Suppressor macrophage (primary cell): ENCODE measurements at regions not wholly inside any gene's neighbourhood (a gene's known extent, or its start where the extent isn't known, plus 50 kb on each side); places are given as distances from the start of the nearest gene placed in this dataset.
A peak's percentile ranks its signal among the peaks of the same experiment; 100 is the strongest.
"Not testable (repeated sequence)": the region's sequence is repeated elsewhere in the genome, so short reads cannot be mapped to it uniquely, and the experiment has no call there.

Source experiments
- DNase-seq, 4 experiments: peaks; one replicate each; pipeline ENCODE4 v3.0.0-alpha.2; 2020 to 2022

DNA sequence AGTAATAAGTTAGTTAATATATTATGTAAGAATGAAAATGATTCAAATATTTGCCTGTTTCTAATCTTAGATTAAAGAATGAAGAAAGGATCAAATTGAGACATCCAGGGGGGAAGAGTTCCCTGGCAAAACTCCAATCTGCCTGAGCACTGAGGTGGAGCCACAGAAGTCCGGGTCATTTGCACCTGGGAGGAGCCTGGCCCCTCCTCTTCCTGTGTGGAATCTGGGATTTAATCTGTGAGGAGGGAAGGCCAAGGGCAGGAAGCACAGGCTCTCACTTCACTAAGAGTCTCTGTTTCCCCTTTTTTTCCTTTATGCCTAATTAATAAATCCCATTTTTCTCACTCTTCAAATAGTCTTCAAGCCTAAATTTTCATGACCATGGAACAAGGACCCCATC is 599.5 kb downstream of the FLRT2 start:
- no peak for DNase-seq

DNA sequence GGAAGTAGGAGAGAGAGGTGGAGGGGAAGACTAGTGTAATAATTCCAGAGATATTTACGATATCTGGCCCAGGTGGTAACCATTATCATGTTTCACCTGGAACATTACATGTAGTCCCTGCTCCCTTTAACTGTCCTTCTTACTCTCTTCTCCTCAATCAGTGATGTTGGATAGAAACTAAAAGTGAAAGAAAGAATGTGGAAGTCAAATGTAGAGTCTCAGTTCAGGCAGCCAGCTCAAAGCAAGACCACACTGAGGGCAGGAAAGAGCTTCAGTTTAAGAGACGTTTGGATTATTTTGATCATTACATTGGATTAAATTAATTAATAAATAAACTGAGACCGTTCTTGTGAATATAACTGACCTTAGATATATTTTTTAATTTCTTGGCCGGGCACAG is 594.4 kb downstream of the FLRT2 start:
- DNase-seq: no peak

DNA sequence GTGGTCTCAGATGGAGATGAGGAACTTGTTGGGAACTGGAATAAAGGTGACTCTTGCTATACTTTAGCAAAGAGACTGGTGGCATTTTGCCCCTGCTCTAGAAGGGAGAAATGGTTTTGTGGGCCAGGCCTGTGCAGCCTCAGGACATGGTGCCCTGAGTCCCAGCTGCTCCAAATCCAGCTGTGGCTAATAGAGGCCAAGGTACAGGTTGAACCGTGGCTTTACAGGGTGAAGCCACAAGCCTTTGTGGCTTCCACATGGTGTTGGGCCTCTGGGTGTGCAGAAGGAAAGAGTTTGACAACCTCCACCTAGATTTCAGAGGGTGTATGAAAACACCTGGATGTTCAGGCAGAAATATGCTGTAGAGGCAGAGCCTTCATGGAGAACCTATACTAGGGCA is 586.0 kb downstream of the FLRT2 start:
- no peak for DNase-seq

DNA sequence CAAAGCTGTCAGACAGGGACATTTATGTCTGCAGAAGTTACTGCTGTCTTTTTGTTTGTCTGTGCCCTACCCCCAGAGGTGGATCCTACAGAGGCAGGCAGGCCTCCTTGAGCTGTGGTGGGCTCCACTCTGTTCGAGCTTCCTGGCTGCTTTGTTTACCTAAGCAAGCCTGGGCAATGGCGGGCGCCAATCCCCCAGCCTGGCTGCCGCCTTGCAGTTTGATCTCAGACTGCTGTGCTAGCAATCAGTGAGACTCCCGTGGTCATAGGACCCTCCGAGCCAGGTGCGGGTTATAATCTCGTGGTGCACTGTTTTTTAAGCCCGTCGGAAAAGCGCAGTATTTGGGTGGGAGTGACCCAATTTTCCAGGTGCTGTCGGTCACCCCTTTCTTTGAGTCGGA is 580.9 kb downstream of the FLRT2 start:
- not testable (repeated sequence) for DNase-seq

DNA sequence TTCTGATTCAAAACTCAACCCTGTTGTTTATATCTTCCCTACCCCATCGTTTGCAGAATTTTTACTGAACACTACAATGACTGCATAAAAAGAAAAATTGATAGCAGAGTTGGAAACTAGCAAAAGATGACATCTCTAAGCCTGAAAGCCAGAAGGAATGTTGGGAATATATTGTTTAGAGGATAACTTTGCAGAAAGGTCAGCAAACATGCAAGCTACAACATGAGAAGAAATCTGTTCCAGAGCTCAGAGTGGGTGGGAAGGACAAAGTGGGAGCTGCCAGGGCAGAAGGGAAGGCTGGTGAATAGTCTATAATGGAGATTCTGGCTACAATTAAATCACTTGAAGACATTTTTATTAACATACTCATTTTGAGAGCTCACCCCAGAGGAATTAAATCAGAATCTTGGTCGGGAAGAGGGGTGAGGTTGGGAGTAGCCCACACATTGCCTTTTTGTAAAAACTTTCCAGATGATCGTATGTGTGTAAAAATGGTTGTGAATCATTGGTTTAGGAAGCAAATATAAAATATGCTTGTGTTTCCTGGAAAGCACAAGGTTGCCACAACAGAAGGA is 574.8 kb downstream of the FLRT2 start:
- DNase-seq: no peak

DNA sequence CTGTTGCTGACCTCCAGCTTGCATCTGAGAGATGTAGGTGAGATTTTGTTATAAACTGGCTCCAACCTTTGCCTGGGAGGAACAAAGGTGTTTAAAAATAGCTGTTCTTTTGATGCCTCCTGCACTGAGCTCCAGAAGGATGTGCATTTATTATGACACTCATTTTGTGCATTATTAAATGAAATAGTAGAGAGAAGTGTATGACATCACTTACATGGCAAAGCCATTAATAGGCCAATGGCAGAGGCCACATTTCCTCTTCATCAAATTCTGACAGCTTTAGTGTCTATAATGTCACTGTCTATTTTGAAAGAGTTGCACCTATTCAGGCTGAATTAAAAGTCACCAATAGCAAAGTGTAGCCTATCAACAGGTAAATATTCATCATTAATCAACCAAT is 564.6 kb downstream of the FLRT2 start:
- DNase-seq: no peak

DNA sequence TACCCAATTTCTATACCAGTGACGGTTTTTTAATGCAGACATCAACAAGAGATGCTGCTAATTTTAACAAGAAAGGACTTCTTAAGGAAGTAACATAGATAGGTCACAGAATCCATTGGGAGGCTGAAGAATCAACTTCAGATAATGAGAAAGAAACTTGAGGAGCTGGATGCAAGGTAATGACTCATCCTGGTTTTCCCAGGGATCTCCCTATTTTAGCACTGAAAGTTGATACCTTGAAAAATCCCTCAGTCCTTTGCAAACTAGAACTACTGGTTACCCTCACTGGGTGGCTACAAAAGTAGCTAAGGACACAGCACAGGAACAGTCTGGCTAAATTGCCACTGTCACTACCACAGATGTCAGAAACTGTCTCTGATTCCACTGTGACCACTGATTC is 561.9 kb downstream of the FLRT2 start:
- DNase-seq: no peak

DNA sequence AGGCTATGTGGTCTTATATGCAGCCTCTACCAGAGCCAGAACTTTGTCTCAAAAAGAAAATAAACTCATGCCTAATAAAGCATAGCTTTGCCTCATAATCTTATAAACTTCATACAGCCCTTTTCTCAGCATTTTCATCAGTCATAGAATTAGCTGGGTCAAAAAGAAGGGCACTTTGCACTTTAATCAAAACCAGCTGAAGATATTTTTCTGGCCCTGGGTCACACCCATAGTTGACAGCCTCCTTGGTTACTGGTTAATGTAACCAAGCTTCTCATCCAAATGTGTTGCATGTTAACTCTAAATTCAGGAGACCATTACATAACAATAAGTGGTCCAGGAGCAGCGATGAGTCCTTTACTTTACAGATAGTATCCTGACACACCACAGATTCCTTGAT is 558.2 kb downstream of the FLRT2 start:
- no peak for DNase-seq

DNA sequence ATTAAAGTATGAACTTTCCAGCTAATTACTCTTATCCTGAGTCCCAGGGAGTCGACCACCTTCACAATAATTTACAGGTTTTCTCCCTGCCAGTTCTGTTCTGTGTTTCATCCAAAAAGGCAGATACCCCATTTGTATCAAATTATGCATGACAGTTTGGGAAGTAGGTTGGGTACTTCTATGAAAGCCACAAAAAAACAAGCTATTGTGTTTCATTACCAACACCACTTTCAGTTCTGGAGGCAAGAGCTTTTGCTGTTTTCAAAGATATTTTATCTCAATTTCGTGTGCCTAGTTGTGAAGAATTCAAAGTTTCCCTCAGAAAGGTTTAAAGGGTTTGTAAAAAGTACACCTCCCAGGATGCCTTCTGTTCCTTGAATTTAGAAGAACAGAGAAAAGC is 557.4 kb downstream of the FLRT2 start:
- DNase-seq: no peak

DNA sequence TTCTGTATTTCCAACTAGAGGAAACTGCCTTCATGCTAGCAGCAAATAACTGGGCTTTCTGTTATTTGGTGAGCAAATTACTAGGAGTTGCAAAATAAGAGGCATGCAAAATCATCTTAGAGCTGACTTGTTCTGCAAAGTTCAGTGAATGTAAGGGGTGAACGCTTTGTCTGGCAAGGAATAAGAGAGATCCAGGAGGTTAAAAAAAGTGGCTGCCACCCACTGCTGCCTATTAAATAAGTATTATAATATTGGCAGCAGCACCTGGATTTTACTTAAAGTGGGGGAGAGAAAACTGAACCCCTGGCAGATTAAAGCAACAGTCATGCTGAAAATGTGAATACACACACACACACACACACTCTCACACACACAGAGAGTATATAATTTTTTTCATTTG is 557.0 kb downstream of the FLRT2 start:
- no peak for DNase-seq

DNA sequence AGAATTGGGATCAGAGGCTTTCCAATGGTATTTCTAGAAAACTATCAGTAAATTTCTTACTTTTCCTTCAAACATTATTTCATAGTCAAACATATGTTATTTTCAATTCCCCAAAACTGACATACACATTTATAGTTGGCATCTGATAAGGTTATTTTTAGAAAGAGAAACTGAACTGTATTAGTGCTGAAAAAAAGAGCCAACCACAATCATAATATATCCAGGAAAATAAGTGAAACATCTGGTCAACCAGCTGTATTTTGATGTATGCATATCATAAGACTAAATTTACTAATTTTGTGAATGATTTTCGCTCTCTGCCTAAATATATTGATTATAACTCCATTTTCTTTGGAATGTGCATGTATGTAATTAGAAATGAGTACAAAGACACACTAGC is 554.2 kb downstream of the FLRT2 start:
- no peak for DNase-seq

DNA sequence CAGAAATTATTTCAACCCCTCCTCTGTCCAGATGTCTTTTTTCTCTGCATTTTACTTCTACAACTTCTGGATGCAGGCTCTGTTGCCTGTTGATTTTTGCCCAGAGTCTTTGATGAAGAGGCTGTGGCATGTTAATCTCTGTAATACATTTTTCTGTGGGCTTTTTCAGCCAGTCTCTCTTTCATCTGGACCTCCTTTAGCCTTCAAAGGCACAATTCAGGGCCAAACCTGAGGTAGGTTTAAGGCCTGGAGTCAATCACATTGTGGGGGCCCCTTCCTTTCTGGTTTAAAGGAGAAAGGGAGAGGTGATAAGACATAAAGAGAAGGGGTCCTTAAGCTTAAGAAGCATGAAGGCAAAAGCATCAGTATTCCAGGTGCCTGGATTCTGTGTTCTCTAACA is 553.7 kb downstream of the FLRT2 start:
- no peak for DNase-seq

DNA sequence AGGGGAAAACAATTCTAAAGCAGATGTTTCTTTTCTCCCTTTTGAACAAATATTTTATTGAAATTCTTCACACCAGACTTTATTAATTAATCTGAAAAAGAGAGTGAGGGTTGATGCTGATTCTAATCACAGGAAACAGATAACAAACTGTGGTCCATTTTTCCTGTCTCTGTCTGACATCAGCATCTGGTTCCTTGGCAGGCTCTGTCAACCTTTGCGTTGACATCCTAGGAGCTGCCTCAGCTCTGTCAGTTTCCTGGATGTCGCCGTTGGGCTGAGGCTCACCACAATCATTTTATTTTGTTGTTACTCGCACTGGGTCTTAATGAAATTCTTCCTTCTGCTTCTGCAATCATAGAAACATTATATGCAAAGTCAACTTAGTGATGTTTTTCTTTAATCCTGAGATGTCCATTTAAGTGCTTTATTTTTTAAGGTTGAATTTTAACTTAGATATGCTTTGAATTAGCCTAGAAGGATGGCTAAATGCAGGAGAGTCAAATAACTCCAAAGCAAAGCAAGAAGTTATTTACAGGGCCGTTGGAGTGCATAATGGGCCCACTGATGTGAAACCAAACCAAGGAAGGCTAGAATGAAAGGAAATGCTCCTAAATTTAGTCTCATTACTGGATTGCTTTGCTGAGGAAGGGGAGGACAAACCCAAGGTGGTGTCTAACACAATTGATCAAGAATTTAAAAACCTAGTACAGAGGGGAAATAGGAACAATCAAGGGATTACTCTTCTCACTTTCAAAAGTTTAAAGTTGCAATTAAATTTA is 542.4 kb downstream of the FLRT2 start:
- no peak for DNase-seq

DNA sequence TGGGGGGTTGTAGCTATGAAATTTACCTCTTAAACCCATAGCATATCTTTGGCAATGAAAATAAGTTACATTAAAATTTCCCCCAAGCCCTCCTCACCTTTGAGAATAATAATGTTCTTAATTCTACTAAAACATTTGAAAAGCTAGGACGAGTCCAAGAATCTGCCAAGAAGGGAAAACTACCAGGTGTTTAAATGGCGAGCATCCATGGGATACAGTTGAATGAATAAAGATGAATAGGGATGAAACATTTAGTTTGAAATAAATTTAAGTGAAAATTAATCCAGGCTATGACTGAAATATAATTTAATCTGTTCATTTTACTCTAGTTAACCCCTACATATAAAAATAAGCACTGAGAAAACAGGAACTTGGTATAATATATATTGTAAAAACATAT is 536.7 kb downstream of the FLRT2 start:
- DNase-seq: no peak

DNA sequence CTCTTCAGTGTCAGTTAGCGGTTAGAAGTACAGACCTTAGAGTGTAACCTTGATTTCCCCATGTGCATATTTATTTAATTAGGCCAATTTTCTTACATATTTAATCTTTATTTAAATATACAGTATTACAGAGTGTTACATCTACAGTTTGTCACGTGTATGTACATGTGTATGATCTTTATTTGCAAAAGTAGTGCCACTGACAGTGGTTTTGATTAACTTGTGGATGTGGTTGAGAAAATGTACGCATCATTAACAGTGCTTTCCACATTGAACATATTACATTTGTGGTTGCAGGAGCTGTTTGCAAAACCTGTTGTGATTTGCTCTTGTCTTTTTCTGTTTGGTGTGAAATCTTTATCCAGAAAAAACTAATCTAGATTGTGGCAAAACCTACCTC is 535.5 kb downstream of the FLRT2 start:
- DNase-seq: no peak

DNA sequence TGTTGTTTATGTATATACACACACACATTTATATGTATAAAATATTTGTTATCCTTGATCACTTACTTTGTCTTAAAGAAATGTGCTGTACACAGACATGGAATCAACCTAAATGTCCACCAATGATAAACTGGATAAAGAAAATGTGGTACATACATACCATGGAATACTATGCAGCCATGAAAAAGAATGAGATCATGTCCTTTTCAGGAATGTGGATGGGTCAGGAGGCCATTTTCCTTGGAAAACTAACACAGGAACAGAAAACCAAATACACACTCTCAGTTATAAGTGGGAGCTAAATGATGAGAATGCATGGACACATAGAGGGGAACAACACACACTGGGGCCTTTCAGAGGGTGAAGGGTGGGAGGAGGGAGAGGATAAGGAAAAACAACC is 534.7 kb downstream of the FLRT2 start:
- not testable (repeated sequence) for DNase-seq

DNA sequence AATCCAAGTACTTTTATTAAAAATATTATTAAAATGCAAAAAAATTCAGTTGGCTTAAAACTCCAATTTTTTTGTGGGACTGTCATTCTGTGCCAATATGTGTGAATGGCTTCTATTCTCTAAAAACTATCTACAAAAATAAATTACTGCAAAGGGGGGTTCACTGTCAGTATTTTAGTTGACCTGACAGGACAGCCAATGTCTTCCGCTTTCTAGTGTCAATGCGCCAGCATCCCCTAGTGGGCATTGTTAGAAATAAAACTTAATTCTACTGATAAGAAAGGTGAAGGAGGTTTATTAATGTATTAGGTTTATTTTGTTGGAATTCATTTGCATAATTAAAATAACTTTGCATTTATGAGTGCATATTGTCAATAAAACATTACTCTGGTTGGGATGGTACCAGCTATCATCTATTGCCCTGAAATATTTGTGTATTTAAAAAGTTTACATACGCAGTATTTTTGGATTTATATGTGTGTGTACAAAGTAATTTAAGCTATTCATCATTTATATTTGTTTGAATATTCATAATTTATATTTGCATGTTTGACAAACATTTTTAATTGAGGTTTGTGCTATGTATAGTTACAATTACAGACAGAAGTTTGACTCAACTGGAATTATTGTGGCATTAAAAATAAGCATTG is 527.2 kb downstream of the FLRT2 start:
- peak; percentile 48 to 68 (median 57) for DNase-seq

DNA sequence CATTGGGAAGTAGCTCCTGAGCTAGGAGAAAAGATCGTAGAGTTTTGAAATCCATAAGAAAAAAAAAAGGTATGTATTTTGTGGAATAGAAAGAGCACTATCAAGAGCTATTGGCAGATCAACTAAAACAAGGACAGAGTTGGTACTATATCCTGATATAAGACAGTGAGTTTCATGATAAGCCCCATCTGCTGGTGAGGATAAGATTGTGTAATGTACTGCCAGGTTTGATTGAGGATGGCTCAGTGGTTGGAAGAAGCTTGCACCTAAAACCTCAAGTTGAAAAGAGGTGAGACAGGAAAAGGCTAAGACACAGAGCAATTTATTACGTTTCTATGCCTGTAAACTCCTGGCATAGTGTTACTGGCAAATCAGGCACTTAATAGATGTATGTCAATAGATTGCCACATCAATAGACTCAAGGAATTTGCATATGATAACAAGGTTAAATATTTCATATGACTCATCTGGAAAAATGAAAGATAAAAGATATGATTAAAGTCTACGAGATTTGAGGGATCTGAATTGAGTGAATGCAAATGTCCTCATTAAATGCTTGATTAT is 525.6 kb downstream of the FLRT2 start:
- no peak for DNase-seq

DNA sequence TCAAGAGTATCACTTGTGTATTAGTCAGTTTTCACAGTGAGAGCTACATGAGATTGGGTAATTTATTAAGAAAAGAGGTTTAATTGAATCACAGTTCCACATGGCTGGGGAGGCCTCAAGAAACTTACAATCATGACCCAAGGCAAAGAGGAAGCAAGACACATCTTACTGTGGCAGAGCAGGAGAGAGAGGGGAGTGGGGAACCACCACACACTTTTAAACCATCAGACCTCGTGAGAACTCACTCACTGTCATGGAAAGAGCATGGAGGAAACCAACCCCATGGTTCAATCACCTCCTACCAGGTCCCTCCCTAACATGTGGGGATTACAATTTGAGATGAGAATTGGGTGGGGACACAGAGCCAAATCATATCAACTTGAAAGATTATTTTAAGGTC is 522.9 kb downstream of the FLRT2 start:
- DNase-seq: no peak

DNA sequence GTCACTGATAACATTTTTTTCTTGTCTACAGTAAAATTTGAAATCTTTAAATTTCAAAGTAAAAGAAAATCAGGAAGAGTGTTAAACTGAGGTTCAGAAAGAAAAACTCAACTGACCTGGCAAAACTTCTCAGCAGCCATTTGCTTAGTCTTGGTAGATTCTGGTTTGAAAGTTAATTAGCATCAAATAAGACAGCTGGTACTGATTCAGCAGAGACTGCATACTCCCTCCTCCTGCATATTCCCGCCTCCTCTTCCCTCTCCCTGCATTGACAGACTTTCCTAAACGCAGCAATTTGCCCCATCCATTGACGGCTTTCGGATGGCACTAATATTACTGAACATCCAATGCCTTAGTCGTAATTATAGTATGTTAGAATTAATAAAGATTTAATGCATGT is 520.8 kb downstream of the FLRT2 start:
- DNase-seq: no peak

DNA sequence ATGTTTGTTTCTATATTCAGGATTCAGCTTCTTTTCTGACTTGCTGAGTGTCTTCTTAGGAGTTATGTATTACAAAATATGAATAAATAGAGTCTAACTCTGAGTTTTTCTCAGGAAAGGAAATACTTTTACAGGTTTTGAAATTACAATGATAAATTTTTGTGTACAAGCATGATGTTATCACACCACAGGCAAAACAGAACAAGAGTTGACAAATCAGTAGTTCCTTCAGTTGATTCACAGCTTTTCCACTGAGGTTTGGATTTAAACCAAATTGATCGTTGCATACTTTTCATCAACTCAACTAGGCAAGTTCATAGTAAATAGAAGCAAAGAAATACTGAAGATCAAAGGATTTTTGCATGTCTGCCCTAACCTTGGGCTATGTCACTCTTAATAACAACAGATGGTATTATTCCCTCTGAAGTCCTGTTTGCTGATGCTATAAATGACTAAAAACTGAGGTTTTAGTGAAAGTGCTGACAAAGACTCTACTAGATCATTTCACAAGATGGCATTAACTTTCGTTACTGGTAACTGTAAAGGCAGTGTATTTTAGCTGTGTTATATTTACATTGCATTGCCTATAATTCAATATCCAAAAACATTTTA is 520.2 kb downstream of the FLRT2 start:
- no peak for DNase-seq

DNA sequence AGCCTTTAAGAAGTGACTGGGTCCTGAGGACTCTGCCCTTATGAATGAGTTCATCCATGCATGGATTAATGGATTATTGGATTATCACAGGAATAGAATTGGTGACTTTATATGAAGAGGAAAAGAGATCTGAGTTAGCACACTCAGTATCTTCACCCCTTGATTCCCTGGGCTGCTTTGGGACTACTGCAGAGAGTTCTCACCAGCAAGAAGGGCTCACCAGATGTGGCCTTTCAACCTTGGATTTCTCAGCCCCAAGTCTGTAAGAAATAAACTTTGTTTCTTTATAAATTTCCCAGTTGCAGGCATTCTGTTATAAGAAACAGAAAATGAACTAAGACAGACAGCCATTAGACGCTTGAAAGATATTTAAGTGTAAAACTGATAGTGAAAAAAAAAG is 509.2 kb downstream of the FLRT2 start:
- no peak for DNase-seq

DNA sequence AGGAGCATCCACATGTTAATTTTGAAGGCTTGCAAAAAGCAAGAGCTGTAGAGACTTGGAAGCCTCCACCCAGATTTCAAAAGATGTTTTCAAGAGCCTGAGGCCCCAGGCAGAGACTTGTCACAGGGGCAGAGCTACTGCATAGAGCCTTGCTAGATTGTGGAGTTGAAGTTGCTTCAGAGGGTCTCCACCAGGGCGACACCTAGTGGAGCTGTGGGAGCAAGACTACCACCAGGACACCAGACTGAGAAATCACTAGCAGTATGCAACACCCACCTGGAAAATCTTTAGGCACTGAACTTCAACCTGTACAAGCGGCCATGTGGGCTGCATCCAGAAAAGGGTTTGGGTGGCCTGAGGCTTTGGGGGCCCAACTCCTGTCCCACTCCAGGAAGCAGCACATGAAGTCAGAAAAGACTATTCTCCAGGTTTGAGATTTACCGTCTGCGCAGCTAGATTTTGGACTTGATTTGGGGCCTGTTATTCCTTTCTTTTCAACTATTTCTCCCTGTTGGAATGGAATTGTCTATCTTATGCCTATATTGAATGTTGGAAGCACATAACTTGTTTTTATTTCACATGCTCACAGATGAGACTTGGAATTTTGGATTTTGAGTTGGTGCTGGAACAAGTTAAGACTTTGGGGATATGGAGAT is 508.6 kb downstream of the FLRT2 start:
- peak; percentile 54 to 80 (median 68) for DNase-seq
